Natural killer cell (primary cell): ENCODE measurements at regions not wholly inside any gene's neighbourhood (a gene's known extent, or its start where the extent isn't known, plus 50 kb on each side); places are given as distances from the start of the nearest gene placed in this dataset.

Experiments used
- ATAC-seq, 3 donors: fragments of 150-1000 bp in 2 of 3; fragments of 200-7000 bp in 1 of 3; cut with Tn5 transposase; 1 replicate in 1 of 3; 2 replicates in 2 of 3; pipeline ENCODE4 v1.10.0; 2021; ENCODE audit warnings: mild to moderate bottlenecking in 2 of 3, moderate library complexity in 2 of 3
- DNase-seq, 2 donors: peaks; one replicate each; pipeline versions ENCODE4 v3.0.0 to v3.0.0-alpha.2; 2013 to 2021; ENCODE audit warnings: mixed read lengths in 1 of 2
- H3K27ac ChIP-seq: one replicate; pipeline ENCODE4 v1.5.1; 2013; ENCODE audit warnings: mild to moderate bottlenecking, low read length
- H3K27me3 ChIP-seq: one replicate; pipeline ENCODE4 v1.6.1; 2013; ENCODE audit warnings: low read length; ENCODE audit not compliant: control insufficient read depth, insufficient read depth
- H3K36me3 ChIP-seq: one replicate; pipeline ENCODE4 v1.6.1; 2013; ENCODE audit warnings: low read length; ENCODE audit not compliant: control insufficient read depth, insufficient read depth
- H3K4me1 ChIP-seq: one replicate; pipeline ENCODE4 v1.6.1; 2013; ENCODE audit warnings: low read length; ENCODE audit not compliant: control insufficient read depth, insufficient read depth
- H3K4me3 ChIP-seq: one replicate; pipeline ENCODE4 v1.5.1; 2013; ENCODE audit warnings: low read length
- H3K9me3 ChIP-seq: one replicate; pipeline ENCODE4 v1.6.1; 2013; ENCODE audit warnings: low read length; ENCODE audit not compliant: control insufficient read depth, insufficient read depth
- H3K27ac Mint-ChIP-seq, 2 donors: one replicate each; pipeline ENCODE4 v1.8.0; 2022; ENCODE audit warnings: mild to moderate bottlenecking in 2 of 2, mixed read lengths in 2 of 2, moderate library complexity in 1 of 2
- H3K27me3 Mint-ChIP-seq, 2 donors: one replicate each; pipeline ENCODE4 v1.8.0; 2022; ENCODE audit warnings: low read depth in 2 of 2, mixed read lengths in 2 of 2
- H3K36me3 Mint-ChIP-seq: one replicate; pipeline ENCODE4 v1.8.0; 2022; ENCODE audit warnings: mixed read lengths
- H3K4me1 Mint-ChIP-seq, 2 donors: one replicate each; pipeline ENCODE4 v1.8.0; 2022; ENCODE audit warnings: mixed read lengths in 2 of 2
- H3K4me3 Mint-ChIP-seq: one replicate; pipeline ENCODE4 v1.8.0; 2022; ENCODE audit warnings: mild to moderate bottlenecking, moderate library complexity, mixed read lengths
- H3K9me3 Mint-ChIP-seq, 2 donors: one replicate each; pipeline ENCODE4 v1.8.0; 2022; ENCODE audit warnings: mixed read lengths in 2 of 2
- WGBS: methylation state at CpG from one replicate; pipeline ENCODE4 v1.1.7; 2013; ENCODE audit warnings: missing lambda C conversion rate; ENCODE audit not compliant: insufficient coverage; 5-methylcytosine and 5-hydroxymethylcytosine counted together
- intact Hi-C: fragments of 100-400 bp; cut with micrococcal nuclease; formaldehyde crosslinking; loops from one replicate; pipeline ENCODE4 v1.14.2; 2022
- TF ChIP-seq, protein P1 (sequence below): fragments of 200-600 bp; IDR thresholded peaks from one replicate; pipeline ENCODE4 v1.8.0; 2022; ENCODE audit warnings: antibody characterized with exemption

DNA sequence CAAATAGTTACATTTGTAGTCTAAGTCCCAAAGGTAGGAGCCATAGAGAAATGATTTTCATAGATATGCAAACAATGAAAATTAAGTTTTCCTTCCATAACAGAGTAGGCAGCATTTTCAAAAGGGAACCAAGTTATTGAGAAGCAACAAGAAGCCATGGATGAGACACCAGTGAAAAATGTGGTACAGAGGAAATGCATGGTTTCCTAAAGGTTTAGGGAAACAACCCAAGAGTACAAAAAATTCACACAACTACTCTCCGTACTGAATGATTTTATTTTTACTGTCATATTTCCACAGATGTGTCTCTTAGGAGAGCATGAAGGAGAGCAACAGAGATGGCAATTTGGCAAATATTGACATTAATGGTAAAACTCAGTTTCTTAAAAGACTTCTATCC lies 1408.9 kb upstream of the PCDH7 start:
- Mint-ChIP-seq H3K4me3 (no peak overlapping the region), H3K27me3 (no peaks in the 10 kb centered on the region), H3K27ac (no peak overlapping the region), H3K4me1 (no peaks in the 10 kb centered on the region), H3K36me3 (no peaks in the 10 kb centered on the region), H3K9me3 (peaks cover 7 to 16% of the 10 kb centered on the region in 2 donors)
- TF ChIP-seq, protein P1, sequence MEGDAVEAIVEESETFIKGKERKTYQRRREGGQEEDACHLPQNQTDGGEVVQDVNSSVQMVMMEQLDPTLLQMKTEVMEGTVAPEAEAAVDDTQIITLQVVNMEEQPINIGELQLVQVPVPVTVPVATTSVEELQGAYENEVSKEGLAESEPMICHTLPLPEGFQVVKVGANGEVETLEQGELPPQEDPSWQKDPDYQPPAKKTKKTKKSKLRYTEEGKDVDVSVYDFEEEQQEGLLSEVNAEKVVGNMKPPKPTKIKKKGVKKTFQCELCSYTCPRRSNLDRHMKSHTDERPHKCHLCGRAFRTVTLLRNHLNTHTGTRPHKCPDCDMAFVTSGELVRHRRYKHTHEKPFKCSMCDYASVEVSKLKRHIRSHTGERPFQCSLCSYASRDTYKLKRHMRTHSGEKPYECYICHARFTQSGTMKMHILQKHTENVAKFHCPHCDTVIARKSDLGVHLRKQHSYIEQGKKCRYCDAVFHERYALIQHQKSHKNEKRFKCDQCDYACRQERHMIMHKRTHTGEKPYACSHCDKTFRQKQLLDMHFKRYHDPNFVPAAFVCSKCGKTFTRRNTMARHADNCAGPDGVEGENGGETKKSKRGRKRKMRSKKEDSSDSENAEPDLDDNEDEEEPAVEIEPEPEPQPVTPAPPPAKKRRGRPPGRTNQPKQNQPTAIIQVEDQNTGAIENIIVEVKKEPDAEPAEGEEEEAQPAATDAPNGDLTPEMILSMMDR, result no peak
- intact Hi-C loops, result no loop called here
- ATAC-seq (no peak), DNase-seq (no peak)
- H3K36me3 ChIP-seq, result no peaks in the 10 kb centered on the region
- WGBS, result no CpG with 5 or more reads among the region's 1 CpG
- H3K27me3 ChIP-seq, result no peaks in the 10 kb centered on the region
- no peak overlapping the region for H3K4me3 ChIP-seq
- H3K27ac ChIP-seq, result no peak overlapping the region
- no peaks in the 10 kb centered on the region for H3K9me3 ChIP-seq
- H3K4me1 ChIP-seq, result no peaks in the 10 kb centered on the region

GRCh38 chr4:29319663-29320340 lies 1400.4 kb upstream of the PCDH7 start:
- no peaks in the 10 kb centered on the region for H3K4me1 Mint-ChIP-seq
- Histone ChIP-seq H3K27ac (no peak overlapping the region), H3K36me3 (no peaks in the 10 kb centered on the region), H3K27me3 (no peaks in the 10 kb centered on the region), H3K4me1 (no peaks in the 10 kb centered on the region), H3K4me3 (no peak overlapping the region), H3K9me3 (peaks cover 5% of the 10 kb centered on the region)
- H3K27ac Mint-ChIP-seq, result no peak overlapping the region
- H3K4me3 Mint-ChIP-seq, result no peak overlapping the region
- peaks cover 14% of the 10 kb centered on the region for H3K36me3 Mint-ChIP-seq
- peaks cover 12 to 14% of the 10 kb centered on the region in 2 donors for H3K9me3 Mint-ChIP-seq
- ATAC-seq (no peak), DNase-seq (no peak)
- no peaks in the 10 kb centered on the region for H3K27me3 Mint-ChIP-seq
- TF ChIP-seq, protein P1, result no peak
- intact Hi-C loops, result no loop called here
- 100% methylated on average over 1 of the region's 2 CpGs for WGBS

GRCh38 chr4:29320947-29321620 lies 1399.1 kb upstream of the PCDH7 start:
- Mint-ChIP-seq H3K4me3 (no peak overlapping the region), H3K9me3 (peaks cover 12 to 16% of the 10 kb centered on the region in 2 donors), H3K27me3 (no peaks in the 10 kb centered on the region), H3K36me3 (peaks cover 14% of the 10 kb centered on the region), H3K4me1 (no peaks in the 10 kb centered on the region), H3K27ac (no peak overlapping the region)
- Histone ChIP-seq H3K36me3 (no peaks in the 10 kb centered on the region), H3K4me1 (no peaks in the 10 kb centered on the region), H3K27ac (no peak overlapping the region), H3K9me3 (peaks cover 5% of the 10 kb centered on the region), H3K27me3 (no peaks in the 10 kb centered on the region), H3K4me3 (no peak overlapping the region)
- TF ChIP-seq, protein P1, result no peak
- 83% methylated on average over 6 of the region's 6 CpGs for WGBS
- DNase-seq (no peak), ATAC-seq (no peak)
- intact Hi-C loops, result no loop called here
